GM19395 (cell line): ENCODE measurements at regions not wholly inside any gene's neighbourhood (a gene's known extent, or its start where the extent isn't known, plus 50 kb on each side); places are given as distances from the start of the nearest gene placed in this dataset.
A peak's percentile ranks its signal among the peaks of the same experiment; 100 is the strongest.
"Not testable (repeated sequence)": the region's sequence is repeated elsewhere in the genome, so short reads cannot be mapped to it uniquely, and the experiment has no call there.

ENCODE experiments used
- ATAC-seq: cut with Tn5 transposase; IDR thresholded peaks from one replicate; pipeline ENCODE4 v1.9.1; 2021; ENCODE audit warnings: mild to moderate bottlenecking, moderate library complexity; ENCODE audit not compliant: unreplicated experiment

- ATAC-seq: no peak
These were observed 81.1 kb downstream of the XRCC2 start for GRCh38 chr7:152594801-152595200.

GRCh38 chr7:152591976-152592375, 84.0 kb downstream of the XRCC2 start:
- no peak for ATAC-seq

- no peak for ATAC-seq
These were observed 85.5 kb downstream of the XRCC2 start for GRCh38 chr7:152590481-152590880.

- not testable (repeated sequence) for ATAC-seq
These were observed 86.1 kb downstream of the XRCC2 start for GRCh38 chr7:152589821-152590220.

- ATAC-seq: no peak
These were observed 87.6 kb downstream of the XRCC2 start for GRCh38 chr7:152588350-152588749.

GRCh38 chr7:152587366-152587765, 88.6 kb downstream of the XRCC2 start:
- no peak for ATAC-seq

- no peak for ATAC-seq
These were observed 92.9 kb downstream of the XRCC2 start for GRCh38 chr7:152583006-152583405.

GRCh38 chr7:152579070-152579469, 96.9 kb downstream of the XRCC2 start:
- no peak for ATAC-seq

GRCh38 chr7:152577339-152577738, 98.6 kb downstream of the XRCC2 start:
- no peak for ATAC-seq

- peak; percentile 60 for ATAC-seq
These were observed 100.9 kb downstream of the XRCC2 start for GRCh38 chr7:152574892-152575548.

- not testable (repeated sequence) for ATAC-seq
These were observed 102.8 kb downstream of the XRCC2 start for GRCh38 chr7:152573186-152573585.

GRCh38 chr7:152572101-152572500, 103.8 kb downstream of the XRCC2 start:
- ATAC-seq: no peak

GRCh38 chr7:152571068-152571467, 104.9 kb downstream of the XRCC2 start:
- no peak for ATAC-seq

- no peak for ATAC-seq
These were observed 107.0 kb downstream of the XRCC2 start for GRCh38 chr7:152568972-152569371.

GRCh38 chr7:152565731-152566130, 110.2 kb downstream of the XRCC2 start:
- ATAC-seq: no peak

- no peak for ATAC-seq
These were observed 111.2 kb downstream of the XRCC2 start for GRCh38 chr7:152564656-152565250.

- ATAC-seq: no peak
These were observed 119.8 kb downstream of the XRCC2 start for GRCh38 chr7:152556013-152556755.

- no peak for ATAC-seq
These were observed 118.0 kb upstream of the KMT2C start for GRCh38 chr7:152553671-152554317.

GRCh38 chr7:152551304-152552036, 115.7 kb upstream of the KMT2C start:
- ATAC-seq: no peak

- ATAC-seq: no peak
These were observed 109.3 kb upstream of the KMT2C start for GRCh38 chr7:152544971-152545619.
